Muscle layer of duodenum (tissue), 2 donors: ENCODE measurements at regions not wholly inside any gene's neighbourhood (a gene's known extent, or its start where the extent isn't known, plus 50 kb on each side); places are given as distances from the start of the nearest gene placed in this dataset.
"Not testable (repeated sequence)": the region's sequence is repeated elsewhere in the genome, so short reads cannot be mapped to it uniquely, and the experiment has no call there.

ENCODE experiments used
- H3K27ac ChIP-seq: one replicate; pipeline ENCODE4 v1.7.0; 2013; ENCODE audit warnings: mild to moderate bottlenecking, low read length
- H3K27me3 ChIP-seq: one replicate; pipeline ENCODE4 v1.7.0; 2013; ENCODE audit warnings: low read depth, mild to moderate bottlenecking, control low read depth, low read length
- H3K36me3 ChIP-seq, 2 donors: one replicate each; pipeline ENCODE4 v1.7.0; 2013; ENCODE audit warnings: low read length in 2 of 2, control low read depth in 1 of 2, mild to moderate bottlenecking in 1 of 2; ENCODE audit not compliant: insufficient read depth in 2 of 2, control insufficient read depth in 1 of 2
- H3K4me1 ChIP-seq, 2 donors: one replicate each; pipeline ENCODE4 v1.7.0; 2013; ENCODE audit warnings: low read length in 2 of 2, mild to moderate bottlenecking in 2 of 2, control low read depth in 1 of 2, moderate library complexity in 1 of 2; ENCODE audit not compliant: insufficient read depth in 2 of 2, control insufficient read depth in 1 of 2
- H3K4me3 ChIP-seq, 2 donors: one replicate each; pipeline ENCODE4 v1.7.0; 2013; ENCODE audit warnings: low read length in 2 of 2, low read depth in 1 of 2, mild to moderate bottlenecking in 1 of 2
- H3K9me3 ChIP-seq, 2 donors: one replicate each; pipeline ENCODE4 v1.7.0; 2013; ENCODE audit warnings: low read length in 2 of 2, control low read depth in 1 of 2, mild to moderate bottlenecking in 1 of 2; ENCODE audit not compliant: control insufficient read depth in 1 of 2
- donor health status: healthy.

- not testable (repeated sequence) for H3K27ac ChIP-seq, H3K4me1 ChIP-seq, H3K9me3 ChIP-seq, H3K27me3 ChIP-seq, H3K36me3 ChIP-seq, H3K4me3 ChIP-seq
Observed at GRCh38 chr9:39573024-39574022, 217.9 kb downstream of the SPATA31A1 start.

GRCh38 chr9:39579000-39579399 is 223.5 kb downstream of the SPATA31A1 start:
- H3K36me3 ChIP-seq, H3K27ac ChIP-seq, H3K9me3 ChIP-seq, H3K4me3 ChIP-seq, H3K4me1 ChIP-seq, H3K27me3 ChIP-seq: not testable (repeated sequence)

- H3K9me3 ChIP-seq, result not testable (repeated sequence)
Observed at GRCh38 chr9:39581296-39581695, 225.8 kb downstream of the SPATA31A1 start.

DNA sequence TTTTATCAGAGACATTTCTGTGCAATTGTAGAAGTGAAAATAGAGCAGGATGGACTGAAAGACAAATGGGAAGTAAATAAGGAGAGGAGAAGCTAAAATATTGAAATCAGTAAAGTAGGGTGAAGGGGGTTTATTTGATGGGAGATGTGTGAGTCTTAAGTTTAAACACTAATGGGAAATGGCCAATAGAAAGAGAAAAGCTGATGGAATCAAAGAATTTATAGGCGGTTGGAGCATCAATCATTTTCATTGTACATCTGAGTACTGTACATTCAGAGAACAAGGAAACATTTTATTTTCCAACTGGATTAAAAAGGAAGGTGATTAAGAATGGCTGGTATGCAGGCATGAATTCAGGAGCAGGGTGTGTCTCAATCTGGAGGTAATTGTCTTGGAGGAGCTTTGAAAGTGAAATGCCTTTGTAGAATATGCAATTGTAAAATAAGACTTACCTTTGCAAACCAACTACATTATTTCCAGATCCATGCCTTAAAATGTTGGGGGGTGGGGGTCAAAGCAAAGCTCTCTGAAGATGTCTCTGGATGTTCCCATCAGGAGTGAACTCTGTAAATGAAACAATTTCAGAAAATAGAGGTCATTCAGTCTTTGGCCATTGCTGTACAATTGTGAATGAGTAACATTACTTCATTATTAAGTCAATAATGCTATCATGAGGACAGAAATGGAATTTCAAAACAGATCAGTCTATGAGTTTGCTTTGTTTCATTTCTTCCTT is 227.4 kb downstream of the SPATA31A1 start:
- not testable (repeated sequence) for H3K4me3 ChIP-seq, H3K9me3 ChIP-seq, H3K27me3 ChIP-seq, H3K36me3 ChIP-seq, H3K27ac ChIP-seq, H3K4me1 ChIP-seq

More at GRCh38 chr9:39581296-39581695, 225.8 kb downstream of the SPATA31A1 start:
- not testable (repeated sequence) for H3K4me1 ChIP-seq, H3K27me3 ChIP-seq, H3K27ac ChIP-seq, H3K36me3 ChIP-seq, H3K4me3 ChIP-seq

DNA sequence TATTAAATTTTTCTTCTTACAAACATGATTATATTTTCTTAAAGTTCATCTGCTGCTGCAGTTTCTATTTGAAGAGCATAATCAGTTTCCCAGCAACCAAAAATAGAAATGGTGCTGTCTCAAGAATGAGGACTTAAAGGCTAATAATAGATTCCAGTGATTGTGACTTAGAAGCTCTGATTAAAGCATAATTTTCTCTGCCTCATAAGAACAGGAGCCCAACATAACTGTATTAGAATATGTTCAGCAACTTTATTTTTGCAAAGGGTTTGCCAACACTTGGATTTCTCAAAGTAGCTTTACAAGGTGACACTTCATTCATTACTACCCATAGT is 227.9 kb downstream of the SPATA31A1 start:
- not testable (repeated sequence) for H3K27ac ChIP-seq, H3K9me3 ChIP-seq, H3K4me3 ChIP-seq, H3K36me3 ChIP-seq, H3K4me1 ChIP-seq, H3K27me3 ChIP-seq

DNA sequence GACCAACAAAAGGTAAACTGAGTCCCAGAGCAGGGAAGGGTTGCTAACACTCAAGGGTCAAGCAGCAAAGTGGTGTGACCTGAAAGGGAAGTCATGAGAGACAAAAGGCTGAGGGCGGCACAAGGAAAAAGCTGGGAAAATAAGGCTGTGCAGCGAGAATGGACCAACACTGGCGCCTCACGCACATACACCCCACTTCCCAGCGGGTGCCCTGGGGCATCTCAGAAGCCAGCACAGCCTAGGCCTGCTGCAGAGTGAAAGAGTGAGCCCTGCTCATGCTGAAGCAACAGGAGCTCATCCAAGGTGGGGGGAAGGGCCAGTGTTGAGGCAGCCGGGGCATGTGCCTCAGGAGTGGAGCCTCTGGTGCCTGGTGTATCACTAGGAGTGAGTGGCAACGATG is 229.8 kb downstream of the SPATA31A1 start:
- H3K4me3 ChIP-seq, H3K9me3 ChIP-seq, H3K27me3 ChIP-seq, H3K36me3 ChIP-seq, H3K27ac ChIP-seq, H3K4me1 ChIP-seq: not testable (repeated sequence)

- Histone ChIP-seq H3K9me3 (no peaks in the 10 kb centered on the region), H3K4me3 (no peak overlapping the region), H3K27me3 (no peaks in the 10 kb centered on the region), H3K27ac (no peak overlapping the region), H3K36me3 (no peaks in the 10 kb centered on the region), H3K4me1 (no peaks in the 10 kb centered on the region)
Observed at GRCh38 chr9:39587844-39588499, 232.5 kb downstream of the SPATA31A1 start.

DNA sequence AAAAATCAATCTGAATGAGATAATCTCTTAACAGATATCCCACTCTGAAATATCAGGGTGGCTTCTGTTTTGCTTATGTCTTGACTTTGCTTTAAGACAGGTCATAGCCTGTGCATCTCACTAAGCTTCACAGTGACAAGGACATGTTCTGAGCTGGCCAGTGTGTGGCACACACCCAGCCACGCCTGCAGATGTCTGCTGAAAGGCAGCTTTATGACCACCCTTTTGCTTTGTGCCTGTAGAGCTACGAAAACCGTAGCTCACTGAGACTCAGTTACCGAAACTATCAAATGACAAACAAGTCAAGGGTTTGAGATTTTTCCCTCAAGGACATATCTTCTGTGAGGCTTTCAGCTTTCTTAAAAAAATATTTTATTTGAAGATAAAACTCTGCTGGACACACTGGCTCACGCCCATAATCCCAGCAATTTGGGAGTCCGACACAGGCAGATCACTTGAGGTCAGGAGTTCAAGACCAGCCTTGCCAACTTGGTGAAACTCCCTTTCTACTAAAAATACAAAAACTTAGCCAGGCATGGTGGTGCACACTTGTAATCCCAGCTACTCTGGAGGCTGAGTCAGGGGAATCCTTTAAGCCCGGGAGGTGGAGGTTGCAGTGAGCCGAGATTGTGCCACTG is 233.2 kb downstream of the SPATA31A1 start:
- Histone ChIP-seq H3K4me1 (no peaks in the 10 kb centered on the region), H3K4me3 (no peak overlapping the region), H3K27me3 (no peaks in the 10 kb centered on the region), H3K27ac (no peak overlapping the region), H3K9me3 (no peaks in the 10 kb centered on the region), H3K36me3 (no peaks in the 10 kb centered on the region)

DNA sequence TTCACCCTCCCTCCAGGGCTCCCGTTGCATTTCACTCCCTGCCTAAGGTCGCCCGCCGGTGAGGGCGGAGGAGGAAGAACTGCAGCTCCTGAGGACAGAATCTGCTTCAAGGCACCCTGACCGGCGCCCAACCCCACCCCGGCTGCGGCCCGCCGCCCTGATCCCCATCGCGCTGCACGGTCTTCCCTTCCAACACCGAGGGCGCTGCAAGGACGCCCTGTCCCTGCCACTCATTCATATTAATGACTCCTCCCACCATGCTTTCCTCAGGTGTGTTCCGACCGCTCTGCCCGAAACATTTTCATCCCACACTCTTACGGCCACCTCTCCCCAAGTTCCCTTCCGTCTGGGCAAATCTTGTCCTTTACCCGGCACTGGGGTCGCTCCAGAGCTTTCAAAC is 248.6 kb downstream of the SPATA31A1 start:
- not testable (repeated sequence) for H3K4me1 ChIP-seq, H3K4me3 ChIP-seq, H3K9me3 ChIP-seq, H3K27me3 ChIP-seq, H3K36me3 ChIP-seq, H3K27ac ChIP-seq

GRCh38 chr9:39611449-39612231 is 256.2 kb downstream of the SPATA31A1 start:
- not testable (repeated sequence) for H3K4me3 ChIP-seq, H3K4me1 ChIP-seq, H3K27me3 ChIP-seq, H3K9me3 ChIP-seq, H3K27ac ChIP-seq, H3K36me3 ChIP-seq
